Urothelium cell line (cell line): ENCODE measurements at regions not wholly inside any gene's neighbourhood (a gene's known extent, or its start where the extent isn't known, plus 50 kb on each side); places are given as distances from the start of the nearest gene placed in this dataset.
"Not testable (repeated sequence)": the region's sequence is repeated elsewhere in the genome, so short reads cannot be mapped to it uniquely, and the experiment has no call there.

Experiments
- DNase-seq: peaks from one replicate; pipeline ENCODE4 v3.0.0; 2011; ENCODE audit warnings: low spot score, mixed read lengths
- FAIRE-seq: peaks from 2 replicates; lab custom pipeline; 2011; peaks lifted over from hg19 to GRCh38; lab: Jason Lieb, UNC

GRCh38 chr1:121001090-121001726, 111.6 kb downstream of the PPIAL4A start:
- not testable (repeated sequence) for FAIRE-seq, DNase-seq

GRCh38 chr1:121003230-121003629, 113.7 kb downstream of the PPIAL4A start:
- FAIRE-seq, DNase-seq: not testable (repeated sequence)

GRCh38 chr1:121006826-121007225, 117.3 kb downstream of the PPIAL4A start:
- not testable (repeated sequence) for DNase-seq, FAIRE-seq

- not testable (repeated sequence) for FAIRE-seq, DNase-seq
Observed at GRCh38 chr1:121007755-121008154, 118.2 kb downstream of the PPIAL4A start.

GRCh38 chr1:121008512-121009215, 119.1 kb downstream of the PPIAL4A start:
- not testable (repeated sequence) for FAIRE-seq, DNase-seq

GRCh38 chr1:121009216-121010057, 119.9 kb downstream of the PPIAL4A start:
- FAIRE-seq, DNase-seq: not testable (repeated sequence)

- DNase-seq, FAIRE-seq: not testable (repeated sequence)
Observed at GRCh38 chr1:121010141-121010540, 120.6 kb downstream of the PPIAL4A start.

GRCh38 chr1:121013181-121013580, 123.6 kb downstream of the PPIAL4A start:
- not testable (repeated sequence) for FAIRE-seq, DNase-seq

GRCh38 chr1:121016182-121017028, 126.8 kb downstream of the PPIAL4A start:
- peak; percentile 47 for DNase-seq
- FAIRE-seq = not testable (repeated sequence)

- not testable (repeated sequence) for FAIRE-seq
Observed at GRCh38 chr1:121019715-121020349, 130.3 kb downstream of the PPIAL4A start.

GRCh38 chr1:121020350-121021236, 131.0 kb downstream of the PPIAL4A start:
- DNase-seq, FAIRE-seq: not testable (repeated sequence)

More at GRCh38 chr1:121019715-121020349, 130.3 kb downstream of the PPIAL4A start:
- DNase-seq = not testable (repeated sequence)

GRCh38 chr1:121021716-121022115, 132.1 kb downstream of the PPIAL4A start:
- not testable (repeated sequence) for DNase-seq, FAIRE-seq

- not testable (repeated sequence) for FAIRE-seq
Observed at GRCh38 chr1:121032878-121033494, 143.4 kb downstream of the PPIAL4A start.

GRCh38 chr1:121036792-121037191, 147.2 kb downstream of the PPIAL4A start:
- FAIRE-seq, DNase-seq: not testable (repeated sequence)

More at GRCh38 chr1:121032878-121033494, 143.4 kb downstream of the PPIAL4A start:
- DNase-seq = not testable (repeated sequence)

- DNase-seq, FAIRE-seq: not testable (repeated sequence)
Observed at GRCh38 chr1:121040974-121041373, 143.2 kb downstream of the FAM72B start.

GRCh38 chr1:121041497-121041896, 142.6 kb downstream of the FAM72B start:
- FAIRE-seq, DNase-seq: not testable (repeated sequence)

GRCh38 chr1:121042882-121043281, 141.3 kb downstream of the FAM72B start:
- not testable (repeated sequence) for DNase-seq, FAIRE-seq

- DNase-seq, FAIRE-seq: not testable (repeated sequence)
Observed at GRCh38 chr1:121048293-121048752, 135.8 kb downstream of the FAM72B start.
